GM13977 (cell line): ENCODE measurements at regions not wholly inside any gene's neighbourhood (a gene's known extent, or its start where the extent isn't known, plus 50 kb on each side); places are given as distances from the start of the nearest gene placed in this dataset.

Experiments
- DNase-seq: peaks from one replicate; pipeline ENCODE4 v3.0.0; 2012; ENCODE audit warnings: low spot score
- CTCF ChIP-seq: IDR thresholded peaks from 2 replicates; pipeline ENCODE4 v1.5.1; 2012; ENCODE audit warnings: mild to moderate bottlenecking, control low read depth; ENCODE audit not compliant: insufficient read depth; ENCODE audit errors: extremely low read depth, missing control alignments
- in situ Hi-C: fragments of 300-500 bp; cut with MboI; formaldehyde crosslinking; loops from one replicate; pipeline ENCODE4 v1.12.0; 2022; ENCODE audit warnings: low sequenced_read_pairs, low pct_unique_long_range_greater_than_20kb, mixed read lengths, inconsistent platforms; ENCODE audit not compliant: unreplicated experiment

GRCh38 chr6:163877877-163878639 is 463.5 kb downstream of the QKI start:
- in situ Hi-C loops = no loop called here
- no peak for TF ChIP-seq CTCF
- DNase-seq = no peak

- no peak for DNase-seq
- in situ Hi-C loops = no loop called here
- TF ChIP-seq CTCF = no peak
These were observed 461.9 kb downstream of the QKI start for GRCh38 chr6:163876391-163876790.

GRCh38 chr6:163874784-163875183 is 460.3 kb downstream of the QKI start:
- in situ Hi-C loops = no loop called here
- no peak for TF ChIP-seq CTCF
- DNase-seq = no peak

GRCh38 chr6:163872335-163872734 is 457.8 kb downstream of the QKI start:
- TF ChIP-seq CTCF = no peak
- in situ Hi-C loops = no loop called here

GRCh38 chr6:163871616-163872015 is 457.1 kb downstream of the QKI start:
- in situ Hi-C loops = no loop called here
- no peak for TF ChIP-seq CTCF
- no peak for DNase-seq

More at GRCh38 chr6:163872335-163872734, 457.8 kb downstream of the QKI start:
- DNase-seq = no peak

GRCh38 chr6:163867518-163868292 is 453.2 kb downstream of the QKI start:
- TF ChIP-seq CTCF = no peak
- DNase-seq = no peak
- in situ Hi-C loops = no loop called here
